Spinal cord (tissue), 9 donors: ENCODE measurements at regions not wholly inside any gene's neighbourhood (a gene's known extent, or its start where the extent isn't known, plus 50 kb on each side); places are given as distances from the start of the nearest gene placed in this dataset.

ENCODE experiments used
- DNase-seq, 6 donors: peaks; one replicate each; pipeline versions ENCODE4 v3.0.0 to v3.0.0-alpha.2; 2013 to 2015; ENCODE audit warnings: low spot score in 6 of 6, low read depth in 4 of 6
- H3K27ac ChIP-seq: one replicate; pipeline ENCODE4 v1.5.1; 2013; ENCODE audit warnings: low read depth, low read length, control low read depth
- H3K27me3 ChIP-seq: one replicate; pipeline ENCODE4 v1.6.1; 2013; ENCODE audit warnings: low read length; ENCODE audit not compliant: control insufficient read depth, insufficient read depth
- H3K36me3 ChIP-seq: one replicate; pipeline ENCODE4 v1.6.1; 2013; ENCODE audit warnings: low read length; ENCODE audit not compliant: control insufficient read depth, insufficient read depth
- H3K4me1 ChIP-seq: one replicate; pipeline ENCODE4 v1.6.1; 2013; ENCODE audit warnings: low read length; ENCODE audit not compliant: control insufficient read depth, insufficient read depth
- H3K4me3 ChIP-seq: one replicate; pipeline ENCODE4 v1.5.1; 2013; ENCODE audit warnings: low read depth, low read length, control low read depth
- H3K9me3 ChIP-seq: one replicate; pipeline ENCODE4 v1.6.1; 2013; ENCODE audit warnings: low read length; ENCODE audit not compliant: control insufficient read depth, insufficient read depth
- WGBS: methylation state at CpG from one replicate; pipeline ENCODE4 v1.1.5; 2013; ENCODE audit warnings: missing lambda C conversion rate; ENCODE audit not compliant: insufficient coverage; 5-methylcytosine and 5-hydroxymethylcytosine counted together
- donor health status: healthy.

- H3K27ac ChIP-seq, result no peak overlapping the region
- no peaks in the 10 kb centered on the region for H3K27me3 ChIP-seq
- H3K4me1 ChIP-seq, result no peaks in the 10 kb centered on the region
- WGBS, result 85% methylated on average over 2 of the region's 6 CpGs
- no peak overlapping the region for H3K4me3 ChIP-seq
- no peaks in the 10 kb centered on the region for H3K36me3 ChIP-seq
- DNase-seq, result no peak
- H3K9me3 ChIP-seq, result no peaks in the 10 kb centered on the region
These were observed 621.2 kb downstream of the METTL15 start for GRCh38 chr11:28729339-28729738.

DNA sequence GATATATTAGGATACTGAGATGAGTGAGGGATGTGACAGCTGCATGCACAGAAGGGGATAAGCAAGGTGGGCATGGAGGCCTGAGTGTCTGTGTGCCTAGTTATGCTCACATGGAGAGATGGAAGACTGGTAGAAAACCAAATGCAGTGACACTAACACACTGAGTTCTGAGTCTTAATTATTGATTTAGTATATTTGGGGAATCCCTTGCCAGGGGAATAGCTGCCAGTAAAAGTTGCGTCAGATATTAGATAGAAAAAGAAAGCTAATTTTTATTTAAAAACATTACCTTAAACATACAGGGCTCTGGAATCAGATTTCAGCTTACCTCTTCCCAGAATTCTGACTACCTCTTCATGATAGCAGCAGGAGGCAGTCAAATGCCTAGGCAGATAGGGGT lies 620.5 kb downstream of the METTL15 start:
- Histone ChIP-seq H3K4me1 (no peaks in the 10 kb centered on the region), H3K27me3 (no peaks in the 10 kb centered on the region), H3K4me3 (no peak overlapping the region), H3K36me3 (no peaks in the 10 kb centered on the region), H3K27ac (no peak overlapping the region), H3K9me3 (no peaks in the 10 kb centered on the region)
- DNase-seq, result no peak
- WGBS, result no CpG with 5 or more reads among the region's 1 CpG

DNA sequence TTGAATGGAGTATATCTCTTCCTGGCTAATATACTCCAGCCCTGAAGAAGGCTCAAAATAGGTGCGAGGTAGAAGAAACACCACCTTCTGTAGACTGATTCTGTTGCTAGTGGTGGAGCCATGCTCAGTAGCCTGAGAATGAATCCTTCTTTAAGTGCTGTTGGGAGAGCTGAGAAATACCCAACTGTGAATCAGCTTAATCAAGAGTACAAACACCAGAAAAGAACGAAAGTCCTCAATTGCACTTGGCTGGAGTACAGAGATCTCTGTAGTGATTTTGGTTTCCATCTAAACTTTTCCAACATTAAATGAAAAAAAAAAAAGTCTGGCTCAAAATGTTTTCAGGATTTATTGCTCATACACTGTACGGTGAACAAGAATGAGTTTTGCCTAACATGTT lies 619.1 kb downstream of the METTL15 start:
- Histone ChIP-seq H3K27ac (no peak overlapping the region), H3K36me3 (no peaks in the 10 kb centered on the region), H3K4me3 (no peak overlapping the region), H3K27me3 (no peaks in the 10 kb centered on the region), H3K4me1 (no peaks in the 10 kb centered on the region), H3K9me3 (no peaks in the 10 kb centered on the region)
- no CpG with 5 or more reads among the region's 3 CpGs for WGBS
- DNase-seq, result no peak

DNA sequence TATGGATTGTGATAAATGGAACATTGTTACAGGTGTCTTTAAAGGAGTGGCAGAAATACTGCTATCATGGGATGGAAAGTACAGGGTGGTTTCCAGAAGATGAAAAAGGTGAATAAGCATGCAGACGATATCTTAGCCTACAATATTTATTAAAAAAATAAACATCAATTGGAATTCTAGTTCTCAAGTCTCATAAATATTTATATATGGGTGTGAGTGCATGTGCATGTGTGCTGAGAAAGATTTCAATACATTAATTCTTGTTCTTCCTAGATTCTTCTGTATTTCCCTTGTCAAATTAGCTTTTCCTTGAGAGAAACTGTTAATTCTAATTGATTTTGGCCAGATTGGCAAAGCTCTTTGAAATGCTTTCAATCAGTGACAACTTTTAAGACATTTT lies 618.2 kb downstream of the METTL15 start:
- H3K27ac ChIP-seq, result no peak overlapping the region
- no peaks in the 10 kb centered on the region for H3K36me3 ChIP-seq
- WGBS, result no CpG with 5 or more reads among the region's 1 CpG
- H3K9me3 ChIP-seq, result no peaks in the 10 kb centered on the region
- no peak for DNase-seq
- H3K27me3 ChIP-seq, result no peaks in the 10 kb centered on the region
- no peaks in the 10 kb centered on the region for H3K4me1 ChIP-seq
- H3K4me3 ChIP-seq, result no peak overlapping the region

DNA sequence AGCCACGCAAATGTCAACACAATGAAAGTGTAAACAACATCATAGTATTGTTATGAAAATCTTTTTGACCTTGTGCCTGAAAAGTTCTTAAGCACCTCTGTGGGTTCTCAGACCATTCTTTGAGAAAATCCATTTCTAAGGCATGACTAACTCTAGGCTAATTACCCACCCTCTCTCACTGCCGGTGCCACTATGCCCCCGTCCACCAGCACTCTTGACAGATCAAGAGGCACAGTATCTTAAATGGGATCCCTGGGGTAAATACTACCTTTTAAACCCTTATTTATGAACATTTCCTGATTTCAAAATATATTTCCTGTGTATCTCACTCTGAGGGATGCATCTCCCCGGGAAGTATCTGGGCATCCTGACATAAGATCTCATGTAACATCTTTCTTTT lies 607.5 kb downstream of the METTL15 start:
- H3K27ac ChIP-seq, result no peak overlapping the region
- H3K9me3 ChIP-seq, result no peaks in the 10 kb centered on the region
- no peak for DNase-seq
- H3K4me3 ChIP-seq, result no peak overlapping the region
- H3K4me1 ChIP-seq, result no peaks in the 10 kb centered on the region
- no peaks in the 10 kb centered on the region for H3K36me3 ChIP-seq
- WGBS, result 29% methylated on average over 1 of the region's 4 CpGs
- no peaks in the 10 kb centered on the region for H3K27me3 ChIP-seq

DNA sequence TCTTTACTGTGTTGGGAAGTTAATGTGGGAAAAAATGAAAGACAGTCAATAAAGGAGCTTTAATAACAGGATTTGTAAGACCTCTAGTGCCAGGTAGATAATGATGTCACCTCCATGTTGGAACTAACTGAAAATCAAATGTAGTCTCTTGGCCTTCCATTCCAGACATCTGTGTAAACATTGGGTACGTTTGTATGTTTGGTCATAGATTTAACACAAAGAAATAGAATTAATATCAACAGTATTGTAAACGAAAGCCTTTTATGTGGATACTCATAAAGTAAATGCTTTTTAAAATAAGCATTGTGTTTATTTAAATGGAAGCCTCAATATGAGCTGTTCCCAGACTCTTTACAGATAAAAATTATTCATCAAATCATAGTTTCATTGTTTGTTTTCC lies 605.7 kb downstream of the METTL15 start:
- no CpG with 5 or more reads among the region's 2 CpGs for WGBS
- H3K27me3 ChIP-seq, result no peaks in the 10 kb centered on the region
- no peaks in the 10 kb centered on the region for H3K4me1 ChIP-seq
- no peak overlapping the region for H3K4me3 ChIP-seq
- no peak overlapping the region for H3K27ac ChIP-seq
- no peaks in the 10 kb centered on the region for H3K36me3 ChIP-seq
- DNase-seq, result no peak
- H3K9me3 ChIP-seq, result no peaks in the 10 kb centered on the region

DNA sequence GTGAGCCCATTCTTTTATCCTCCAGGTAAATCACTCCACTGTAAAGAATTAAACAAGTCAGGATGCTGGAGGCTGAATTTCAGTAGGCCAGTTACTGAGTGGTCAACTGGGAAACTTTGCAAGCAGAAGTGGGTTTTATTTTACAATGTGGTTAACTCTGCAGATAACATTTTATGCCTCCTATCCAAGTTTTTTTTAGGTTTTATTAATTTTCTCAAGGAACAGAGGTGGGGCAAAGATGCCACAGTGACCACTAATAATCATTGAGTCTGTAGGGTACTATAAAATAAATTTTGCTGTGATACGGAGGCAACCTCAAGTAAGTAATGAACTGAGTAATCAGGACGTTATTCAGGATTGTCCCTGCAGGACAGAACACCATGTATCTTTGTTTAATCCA lies 599.9 kb downstream of the METTL15 start:
- Histone ChIP-seq H3K4me1 (no peaks in the 10 kb centered on the region), H3K27me3 (no peaks in the 10 kb centered on the region), H3K27ac (no peak overlapping the region), H3K9me3 (no peaks in the 10 kb centered on the region), H3K4me3 (no peak overlapping the region), H3K36me3 (no peaks in the 10 kb centered on the region)
- WGBS, result no CpG with 5 or more reads among the region's 2 CpGs
- DNase-seq, result no peak

GRCh38 chr11:28704801-28705200 lies 596.6 kb downstream of the METTL15 start:
- Histone ChIP-seq H3K27me3 (no peaks in the 10 kb centered on the region), H3K27ac (no peak overlapping the region), H3K9me3 (no peaks in the 10 kb centered on the region), H3K4me1 (no peaks in the 10 kb centered on the region), H3K36me3 (no peaks in the 10 kb centered on the region), H3K4me3 (no peak overlapping the region)
- DNase-seq, result no peak

GRCh38 chr11:28703371-28703770 lies 595.2 kb downstream of the METTL15 start:
- H3K4me3 ChIP-seq, result no peak overlapping the region
- H3K9me3 ChIP-seq, result no peaks in the 10 kb centered on the region
- no peak overlapping the region for H3K27ac ChIP-seq
- WGBS, result no CpG with 5 or more reads among the region's 4 CpGs
- no peaks in the 10 kb centered on the region for H3K4me1 ChIP-seq
- H3K27me3 ChIP-seq, result no peaks in the 10 kb centered on the region
- no peaks in the 10 kb centered on the region for H3K36me3 ChIP-seq
- no peak for DNase-seq

DNA sequence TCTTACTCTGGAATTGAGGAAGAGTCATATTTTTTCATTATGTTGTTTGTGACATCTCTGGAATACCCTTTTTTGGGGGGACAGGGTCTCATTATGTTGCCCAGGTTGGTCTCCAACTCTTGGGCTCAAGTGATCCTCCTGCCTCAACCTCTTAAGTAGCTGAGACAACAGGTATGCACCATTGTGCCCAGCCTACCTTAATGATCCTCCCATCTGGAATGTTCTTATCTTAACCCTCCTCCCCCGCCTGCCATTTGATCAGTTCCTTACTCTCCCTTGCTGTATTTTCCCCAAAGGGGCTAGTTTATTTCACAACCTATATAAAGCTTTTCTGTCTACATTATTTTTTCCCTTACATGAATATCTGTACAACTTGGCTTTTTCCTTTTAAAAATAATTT lies 594.7 kb downstream of the METTL15 start:
- Histone ChIP-seq H3K36me3 (no peaks in the 10 kb centered on the region), H3K27me3 (no peaks in the 10 kb centered on the region), H3K27ac (no peak overlapping the region), H3K4me3 (no peak overlapping the region), H3K4me1 (no peaks in the 10 kb centered on the region), H3K9me3 (no peaks in the 10 kb centered on the region)
- 100% methylated on average over 1 of the region's 1 CpG for WGBS
- DNase-seq, result no peak

DNA sequence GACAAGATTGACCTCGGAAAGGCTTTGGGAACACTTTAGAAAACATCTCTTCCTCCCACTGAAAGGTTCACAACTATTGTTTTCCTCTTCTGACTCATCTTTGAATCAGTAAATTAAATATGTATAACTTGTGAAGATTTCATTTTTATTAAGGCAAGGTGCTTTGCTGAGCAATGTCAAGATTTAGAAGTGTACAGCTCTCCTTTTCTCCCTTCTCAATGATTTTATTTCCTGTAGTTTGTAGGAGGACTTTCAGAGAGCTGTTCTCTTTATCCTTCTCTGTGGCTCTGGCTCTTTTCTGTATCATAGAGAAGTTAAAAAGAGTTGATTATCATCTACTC lies 594.2 kb downstream of the METTL15 start:
- H3K27ac ChIP-seq, result no peak overlapping the region

More for the DNA sequence above, 594.2 kb downstream of the METTL15 start:
- no CpG with 5 or more reads among the region's 1 CpG for WGBS
- Histone ChIP-seq H3K27me3 (no peaks in the 10 kb centered on the region), H3K4me3 (no peak overlapping the region), H3K36me3 (no peaks in the 10 kb centered on the region), H3K4me1 (no peaks in the 10 kb centered on the region), H3K9me3 (no peaks in the 10 kb centered on the region)
- no peak for DNase-seq
